IMR-90 (cell line): ENCODE measurements at regions not wholly inside any gene's neighbourhood (a gene's known extent, or its start where the extent isn't known, plus 50 kb on each side); places are given as distances from the start of the nearest gene placed in this dataset.

Experiments used
- ATAC-seq: fragments of 200-7000 bp; cut with Tn5 transposase; 2 replicates; pipeline ENCODE4 v1.9.1; 2020; ENCODE audit warnings: low read depth, mild to moderate bottlenecking, moderate library complexity
- BruUV-seq: library from RNA; stranded (reverse); fragments of 400-500 nt; replicated peaks from 2 replicates; lab custom pipeline; 2021; lab: Mats Ljungman, UMichigan
- CTCF ChIA-PET: fragments of 300-600 bp; formaldehyde crosslinking; extraction: SDS; loops from one replicate; lab custom pipeline; 2021; ENCODE audit warnings: antibody characterized with exemption; lab: Yijun Ruan, JAX
- POLR2A ChIA-PET: fragments of 300-600 bp; sonication (Branson Sonifier 250); formaldehyde crosslinking; loops from one replicate; lab custom pipeline; 2022; ENCODE audit warnings: antibody characterized with exemption; ENCODE audit not compliant: unreplicated experiment; lab: Charles Lee
- DNase-seq: peaks from one replicate; pipeline ENCODE4 v3.0.0; 2013
- H2AFZ ChIP-seq: replicated peaks from 2 replicates; pipeline ENCODE3; 2013; ENCODE audit warnings: low read length, mild to moderate bottlenecking; ENCODE audit not compliant: poor library complexity
- H2AK5ac ChIP-seq: 2 replicates; pipeline ENCODE4 v1.6.1; 2013; ENCODE audit warnings: low read depth, low read length, inconsistent platforms
- H2AK9ac ChIP-seq: replicated peaks from 2 replicates; pipeline ENCODE3; 2013; ENCODE audit warnings: mild to moderate bottlenecking, low read depth, low read length, moderate library complexity; ENCODE audit not compliant: poor library complexity
- H2BK120ac ChIP-seq: 2 replicates; pipeline ENCODE4 v1.6.1; 2013; ENCODE audit warnings: low read depth, low read length, inconsistent platforms
- H2BK15ac ChIP-seq: 3 replicates; pipeline ENCODE4 v1.6.1; 2013; ENCODE audit warnings: low read depth, low read length, inconsistent platforms
- H2BK20ac ChIP-seq: 2 replicates; pipeline ENCODE4 v1.6.1; 2013; ENCODE audit warnings: low read depth, mild to moderate bottlenecking, inconsistent platforms, low read length, moderate library complexity
- H2BK5ac ChIP-seq: 2 replicates; pipeline ENCODE4 v1.6.1; 2013; ENCODE audit warnings: mild to moderate bottlenecking, low read depth, low read length, inconsistent platforms; ENCODE audit not compliant: poor library complexity, severe bottlenecking
- H3K14ac ChIP-seq: replicated peaks from 2 replicates; pipeline ENCODE4 v1.6.1; 2013; ENCODE audit warnings: low read depth, low read length, inconsistent platforms
- H3K18ac ChIP-seq: 2 replicates; pipeline ENCODE4 v1.6.1; 2013; ENCODE audit warnings: low read depth, low read length, control low read depth
- H3K23ac ChIP-seq: 2 replicates; pipeline ENCODE4 v1.6.1; 2013; ENCODE audit warnings: low read depth, low read length, inconsistent platforms
- H3K27ac ChIP-seq: 2 replicates; pipeline ENCODE4 v1.5.1; 2013; ENCODE audit warnings: mild to moderate bottlenecking, control low read depth, low read length; ENCODE audit not compliant: insufficient read depth
- H3K27me3 ChIP-seq: 2 replicates; pipeline ENCODE4 v1.6.1; 2013; ENCODE audit warnings: low read length; ENCODE audit not compliant: control insufficient read depth, insufficient read depth
- H3K36me3 ChIP-seq: 2 replicates; pipeline ENCODE4 v1.6.1; 2013; ENCODE audit warnings: low read length, mixed read lengths; ENCODE audit not compliant: control insufficient read depth, insufficient read depth
- H3K4ac ChIP-seq: 2 replicates; pipeline ENCODE4 v1.6.1; 2013; ENCODE audit warnings: low read depth, low read length, inconsistent platforms
- H3K4me1 ChIP-seq: 2 replicates; pipeline ENCODE4 v1.6.1; 2013; ENCODE audit warnings: low read length, mixed read lengths; ENCODE audit not compliant: control insufficient read depth, insufficient read depth
- H3K4me2 ChIP-seq: 2 replicates; pipeline ENCODE4 v1.6.1; 2013; ENCODE audit warnings: low read depth, mild to moderate bottlenecking, control low read depth, low read length, moderate library complexity
- H3K4me3 ChIP-seq: 2 replicates; pipeline ENCODE4 v1.5.1; 2013; ENCODE audit warnings: low read depth, mild to moderate bottlenecking, control low read depth, low read length, moderate library complexity; ENCODE audit not compliant: insufficient read depth
- H3K56ac ChIP-seq: 2 replicates; pipeline ENCODE4 v1.6.1; 2013; ENCODE audit warnings: low read length, inconsistent platforms; ENCODE audit not compliant: insufficient read depth; ENCODE audit errors: extremely low read depth
- H3K79me1 ChIP-seq, 2 experiments: 2 replicates each; pipeline ENCODE4 v1.6.1; 2013; ENCODE audit warnings: low read length in 2 of 2, inconsistent platforms in 1 of 2, low read depth in 1 of 2
- H3K9ac ChIP-seq: 2 replicates; pipeline ENCODE4 v1.6.1; 2013; ENCODE audit warnings: low read depth, low read length, control low read depth
- H3K9me1 ChIP-seq: 2 replicates; pipeline ENCODE4 v1.6.1; 2013; ENCODE audit warnings: low read length, inconsistent platforms; ENCODE audit not compliant: insufficient read depth
- H3K9me3 ChIP-seq: 2 replicates; pipeline ENCODE4 v1.6.1; 2013; ENCODE audit warnings: low read length; ENCODE audit not compliant: control insufficient read depth, insufficient read depth
- H4K20me1 ChIP-seq: 2 replicates; pipeline ENCODE4 v1.6.1; 2013; ENCODE audit warnings: low read length, inconsistent platforms; ENCODE audit not compliant: insufficient read depth
- H4K5ac ChIP-seq: 2 replicates; pipeline ENCODE4 v1.6.1; 2013; ENCODE audit warnings: mild to moderate bottlenecking, low read depth, low read length, control low read depth
- H4K8ac ChIP-seq, 2 experiments: 2 replicates each; pipeline ENCODE4 v1.6.1; 2013; ENCODE audit warnings: low read depth in 2 of 2, low read length in 2 of 2, control low read depth in 1 of 2, inconsistent platforms in 1 of 2
- H4K91ac ChIP-seq: 2 replicates; pipeline ENCODE4 v1.6.1; 2013; ENCODE audit warnings: low read depth, low read length, inconsistent platforms; ENCODE audit not compliant: insufficient read depth
- NFE2L2 ChIP-seq: fragments of 150-350 bp; IDR thresholded peaks from 2 replicates; pipeline ENCODE4 v1.6.1; 2016; ENCODE audit warnings: low read depth, mild to moderate bottlenecking, low read length
- POLR2A ChIP-seq: IDR thresholded peaks from 2 replicates; pipeline ENCODE4 v1.6.1; 2012; ENCODE audit warnings: mild to moderate bottlenecking, low read depth, low read length
- WGBS, 2 experiments: methylation state at CpG; one replicate each; pipeline versions ENCODE4 v1.1.5 to v1.1.7; 2013; ENCODE audit warnings: missing lambda C conversion rate in 2 of 2; ENCODE audit not compliant: insufficient read length in 1 of 2; ENCODE audit errors: extremely low coverage in 2 of 2; 5-methylcytosine and 5-hydroxymethylcytosine counted together
- dilution Hi-C: fragments of 300-500 bp; cut with HindIII; formaldehyde crosslinking; loops from one replicate; pipeline ENCODE4 v1.14.3; 2018; ENCODE audit warnings: low sequenced_read_pairs; ENCODE audit not compliant: unreplicated experiment
- in situ Hi-C: fragments of 300-500 bp; cut with MboI; formaldehyde crosslinking; loops from 3 replicates; pipeline ENCODE4 v1.14.3; 2019; ENCODE audit warnings: low sequenced_read_pairs, inconsistent platforms, mixed read lengths
- intact Hi-C: fragments of 100-400 bp; cut with micrococcal nuclease; formaldehyde crosslinking; loops from 2 replicates; pipeline ENCODE4 v1.10.0; 2022

- Histone ChIP-seq H2AK5ac (no peak overlapping the region), H3K56ac (no peak overlapping the region), H2AFZ (no peak overlapping the region), H2BK20ac (no peak overlapping the region), H3K14ac (no peak overlapping the region), H2BK15ac (no peak overlapping the region), H3K79me1 (no peaks in the 10 kb centered on the region), H3K23ac (no peak overlapping the region), H2AK9ac (no peak overlapping the region), H2BK120ac (no peak overlapping the region), H3K27me3 (peaks cover 27% of the 10 kb centered on the region), H3K18ac (no peak overlapping the region), H3K4ac (no peak overlapping the region), H4K91ac (no peak overlapping the region), H3K9ac (no peak overlapping the region), H3K27ac (no peak overlapping the region), H3K9me1 (0 out of 2 replicates have a peak, but pooled peaks cover 2% of the 10 kb centered on the region), H4K8ac (no peak overlapping the region), H3K4me1 (no peaks in the 10 kb centered on the region; the same call in 1 of the 2 replicates), H4K5ac (no peak overlapping the region), H2BK5ac (no peak overlapping the region), H4K20me1 (no peaks in the 10 kb centered on the region), H3K36me3 (no peaks in the 10 kb centered on the region), H3K9me3 (peaks cover 3% of the 10 kb centered on the region; the same call in 1 of the 2 replicates), H3K4me2 (no peak overlapping the region), H3K4me3 (no peak overlapping the region)
- TF ChIP-seq NFE2L2 (no peak), POLR2A (no peak)
- intact Hi-C loops (no loop called here), dilution Hi-C loops (no loop called here), in situ Hi-C loops (no loop called here)
- no peak for ATAC-seq
- ChIA-PET CTCF (no interaction called here), POLR2A (no interaction called here)
- DNase-seq: no peak
- WGBS, 2 experiments: no CpG with 5 or more reads among the region's 3 CpGs
- BruUV-seq: no TSS peak
Observed at GRCh38 chr10:78429984-78430383, 396.3 kb downstream of the RPS24 start.
